Mesenchymal stem cell (in vitro differentiated cells and primary cell): ENCODE measurements at regions not wholly inside any gene's neighbourhood (a gene's known extent, or its start where the extent isn't known, plus 50 kb on each side); places are given as distances from the start of the nearest gene placed in this dataset.

Experiments
- DNase-seq: peaks from one replicate; pipeline ENCODE4 v3.0.0-alpha.2; 2013
- H2AFZ ChIP-seq: one replicate; pipeline ENCODE4 v1.6.1; 2013; ENCODE audit warnings: low read depth, mild to moderate bottlenecking, control low read depth, inconsistent platforms, low read length, moderate library complexity
- H2AK5ac ChIP-seq: 2 replicates; pipeline ENCODE4 v1.6.1; 2013; ENCODE audit warnings: low read length, moderate library complexity, mild to moderate bottlenecking, inconsistent platforms; ENCODE audit not compliant: severe bottlenecking
- H2BK120ac ChIP-seq: one replicate; pipeline ENCODE4 v1.6.1; 2013; ENCODE audit warnings: low read depth, mild to moderate bottlenecking, inconsistent platforms, low read length, moderate library complexity
- H2BK12ac ChIP-seq, 2 experiments: one replicate each; pipeline ENCODE4 v1.6.1; 2013; ENCODE audit warnings: inconsistent platforms in 2 of 2, low read length in 2 of 2, mild to moderate bottlenecking in 2 of 2, moderate library complexity in 2 of 2, control low read depth in 1 of 2
- H2BK15ac ChIP-seq: one replicate; pipeline ENCODE4 v1.6.1; 2013; ENCODE audit warnings: mild to moderate bottlenecking, low read depth, inconsistent platforms; ENCODE audit not compliant: poor library complexity, severe bottlenecking
- H2BK5ac ChIP-seq: 2 replicates; pipeline ENCODE4 v1.6.1; 2013; ENCODE audit warnings: low read depth, mild to moderate bottlenecking, low read length, control low read depth, inconsistent platforms; ENCODE audit not compliant: poor library complexity, severe bottlenecking
- H3K14ac ChIP-seq, 2 experiments: one replicate each; pipeline ENCODE4 v1.6.1; 2013; ENCODE audit warnings: inconsistent platforms in 2 of 2, low read length in 2 of 2, control low read depth in 1 of 2, mild to moderate bottlenecking in 1 of 2, moderate library complexity in 1 of 2
- H3K18ac ChIP-seq, 2 experiments: one replicate each; pipeline ENCODE4 v1.6.1; 2013; ENCODE audit warnings: inconsistent platforms in 2 of 2, low read length in 2 of 2, control low read depth in 1 of 2, low read depth in 1 of 2, mild to moderate bottlenecking in 1 of 2
- H3K23ac ChIP-seq, 2 experiments: one replicate each; pipeline ENCODE4 v1.6.1; 2013; ENCODE audit warnings: inconsistent platforms in 2 of 2, low read length in 2 of 2, mild to moderate bottlenecking in 2 of 2, moderate library complexity in 2 of 2, control low read depth in 1 of 2
- H3K27ac ChIP-seq: 2 replicates; pipeline ENCODE4 v1.5.1; 2013; ENCODE audit warnings: mild to moderate bottlenecking, moderate library complexity, low read length, control low read depth, inconsistent platforms; ENCODE audit not compliant: poor library complexity, severe bottlenecking
- H3K27me3 ChIP-seq, 2 experiments: 2 replicates each; pipeline versions ENCODE4 v1.6.1 to v1.7.0; 2013; ENCODE audit warnings: low read length in 2 of 2, mild to moderate bottlenecking in 2 of 2, moderate library complexity in 2 of 2, control low read depth in 1 of 2, inconsistent platforms in 1 of 2; ENCODE audit not compliant: control insufficient read depth in 1 of 2, insufficient read depth in 1 of 2
- H3K36me3 ChIP-seq, 2 experiments: 2 replicates each; pipeline versions ENCODE4 v1.6.1 to v1.7.0; 2013; ENCODE audit warnings: low read length in 2 of 2, control low read depth in 1 of 2, inconsistent platforms in 1 of 2, low read depth in 1 of 2, mild to moderate bottlenecking in 1 of 2; ENCODE audit not compliant: insufficient read depth in 2 of 2, control insufficient read depth in 1 of 2
- H3K4ac ChIP-seq, 2 experiments: one replicate each; pipeline ENCODE4 v1.6.1; 2013; ENCODE audit warnings: inconsistent platforms in 2 of 2, low read length in 2 of 2, mild to moderate bottlenecking in 2 of 2, moderate library complexity in 2 of 2, control low read depth in 1 of 2, low read depth in 1 of 2
- H3K4me1 ChIP-seq: 2 replicates; pipeline ENCODE4 v1.6.1; 2013; ENCODE audit warnings: low read depth, low read length, control low read depth; ENCODE audit not compliant: control insufficient read depth, insufficient read depth
- H3K4me2 ChIP-seq: 2 replicates; pipeline ENCODE4 v1.6.1; 2013; ENCODE audit warnings: low read length, mild to moderate bottlenecking, inconsistent platforms; ENCODE audit not compliant: poor library complexity, severe bottlenecking
- H3K4me3 ChIP-seq, 2 experiments: 2 replicates each; pipeline versions ENCODE4 v1.5.1 to v1.7.0; 2013; ENCODE audit warnings: low read length in 2 of 2, mild to moderate bottlenecking in 2 of 2, control low read depth in 1 of 2, low read depth in 1 of 2; ENCODE audit not compliant: insufficient read depth in 1 of 2
- H3K79me1 ChIP-seq: replicated peaks from 2 replicates; pipeline ENCODE4 v1.6.1; 2013; ENCODE audit warnings: mild to moderate bottlenecking, control low read depth, low read length, inconsistent platforms; ENCODE audit not compliant: poor library complexity, severe bottlenecking
- H3K9ac ChIP-seq: 2 replicates; pipeline ENCODE4 v1.7.0; 2013; ENCODE audit warnings: mild to moderate bottlenecking, low read length, moderate library complexity
- H3K9me3 ChIP-seq: 2 replicates; pipeline ENCODE4 v1.7.0; 2013; ENCODE audit warnings: mild to moderate bottlenecking, low read length; ENCODE audit not compliant: control insufficient read depth
- H4K8ac ChIP-seq: one replicate; pipeline ENCODE4 v1.6.1; 2013; ENCODE audit warnings: inconsistent platforms, mild to moderate bottlenecking, low read length, moderate library complexity
- H4K91ac ChIP-seq: one replicate; pipeline ENCODE4 v1.6.1; 2013; ENCODE audit warnings: mild to moderate bottlenecking, low read length, inconsistent platforms
- WGBS: methylation state at CpG from one replicate; pipeline ENCODE4 v1.1.7; 2013; ENCODE audit warnings: mixed read lengths; 5-methylcytosine and 5-hydroxymethylcytosine counted together

DNA sequence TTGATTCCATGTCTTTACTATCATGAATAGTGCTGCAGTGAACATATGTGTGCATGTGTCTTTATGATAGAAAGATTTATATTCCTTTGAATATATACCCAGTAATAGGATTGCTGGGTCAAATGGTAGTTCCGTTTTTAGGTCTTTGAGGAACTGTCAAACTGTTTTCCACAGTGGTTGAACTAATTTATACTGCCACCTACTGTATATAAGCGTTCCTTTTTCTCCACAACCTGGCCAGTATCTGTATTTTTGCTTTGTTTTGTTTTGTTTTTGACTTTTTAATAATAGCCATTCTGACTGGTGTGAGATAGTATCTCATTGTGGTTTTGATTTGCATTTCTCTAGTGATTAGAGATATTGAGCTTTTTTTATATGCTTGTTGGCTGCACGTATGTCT lies 641.6 kb downstream of the SUCLG1 start:
- H3K4me3 ChIP-seq, result no peak overlapping the region
- no peak overlapping the region for H3K4ac ChIP-seq

DNA sequence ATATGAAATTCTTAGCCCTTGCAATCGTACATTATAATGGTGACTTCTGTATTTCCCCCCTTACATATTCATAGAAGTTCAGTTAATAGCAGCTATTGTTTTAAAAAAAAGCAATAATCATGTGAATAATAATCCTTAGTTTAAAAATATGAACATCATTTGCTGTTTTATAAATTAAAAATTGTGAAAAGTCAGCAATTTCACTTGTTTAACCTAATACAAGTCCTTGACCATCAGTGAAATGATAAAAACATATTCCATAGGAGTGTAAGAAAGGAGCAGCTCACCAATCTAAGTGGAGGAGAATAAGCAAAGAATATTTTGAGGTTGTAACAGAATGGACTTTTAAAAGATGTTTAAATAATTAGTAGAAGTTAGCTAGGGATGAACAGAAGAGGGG lies 650.2 kb downstream of the SUCLG1 start:
- Histone ChIP-seq H3K27me3 (no peaks in the 10 kb centered on the region), H3K4me3 (no peak overlapping the region), H3K36me3 (no peaks in the 10 kb centered on the region), H3K23ac (no peak overlapping the region), H3K18ac (no peak overlapping the region), H2BK15ac (no peak overlapping the region), H2AK5ac (no peak overlapping the region), H3K4me1 (no peaks in the 10 kb centered on the region), H2BK5ac (no peak overlapping the region), H3K14ac (no peak overlapping the region), H3K4ac (no peak overlapping the region), H3K9ac (no peak overlapping the region), H2BK12ac (no peak overlapping the region), H3K27ac (no peak overlapping the region), H2AFZ (no peak overlapping the region), H3K79me1 (no peaks in the 10 kb centered on the region), H4K8ac (no peak overlapping the region), H3K4me2 (no peak overlapping the region), H2BK120ac (no peak overlapping the region), H3K9me3 (no peaks in the 10 kb centered on the region), H4K91ac (no peak overlapping the region)
- no CpG with 5 or more reads among the region's 1 CpG for WGBS
- no peak for DNase-seq

More for the DNA sequence above, 641.6 kb downstream of the SUCLG1 start:
- H3K23ac ChIP-seq, result no peak overlapping the region
- H2BK12ac ChIP-seq, result no peak overlapping the region
- H4K8ac ChIP-seq, result no peak overlapping the region
- no peak overlapping the region for H2AFZ ChIP-seq
- no peak overlapping the region for H2BK120ac ChIP-seq
- H3K36me3 ChIP-seq, result no peaks in the 10 kb centered on the region
- H3K9ac ChIP-seq, result no peak overlapping the region
- no peak overlapping the region for H3K4me2 ChIP-seq
- H2AK5ac ChIP-seq, result no peak overlapping the region
- no peak for DNase-seq
- no peak overlapping the region for H3K18ac ChIP-seq
- no peaks in the 10 kb centered on the region for H3K79me1 ChIP-seq
- no peak overlapping the region for H3K14ac ChIP-seq
- WGBS, result 54% methylated on average over 1 of the region's 3 CpGs
- H3K27ac ChIP-seq, result no peak overlapping the region
- no peaks in the 10 kb centered on the region for H3K9me3 ChIP-seq
- H3K27me3 ChIP-seq, result no peaks in the 10 kb centered on the region
- H2BK15ac ChIP-seq, result no peak overlapping the region
- H4K91ac ChIP-seq, result no peak overlapping the region
- no peak overlapping the region for H2BK5ac ChIP-seq
- no peaks in the 10 kb centered on the region for H3K4me1 ChIP-seq

DNA sequence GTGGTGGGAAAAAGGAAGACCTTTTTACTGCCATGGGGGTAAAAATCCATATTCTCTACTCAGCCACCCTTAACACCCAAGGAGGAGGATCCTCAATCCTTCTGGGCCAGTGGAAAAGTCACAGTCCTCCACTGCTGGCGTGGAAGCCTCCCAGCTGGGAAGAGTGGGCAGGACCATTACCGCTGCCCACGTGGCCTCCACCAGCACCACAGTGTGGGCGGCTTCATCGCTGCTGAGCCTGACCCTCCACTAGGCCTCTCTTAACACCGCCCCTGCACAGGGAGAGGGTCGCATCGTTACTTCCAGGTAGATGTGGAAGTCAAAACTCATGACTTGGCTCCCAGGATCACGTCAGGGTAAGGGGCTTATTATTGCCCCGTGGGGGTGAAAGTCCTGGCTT lies 656.5 kb downstream of the SUCLG1 start:
- H3K27ac ChIP-seq, result no peak overlapping the region
- 90% methylated on average over 10 of the region's 10 CpGs for WGBS

DNA sequence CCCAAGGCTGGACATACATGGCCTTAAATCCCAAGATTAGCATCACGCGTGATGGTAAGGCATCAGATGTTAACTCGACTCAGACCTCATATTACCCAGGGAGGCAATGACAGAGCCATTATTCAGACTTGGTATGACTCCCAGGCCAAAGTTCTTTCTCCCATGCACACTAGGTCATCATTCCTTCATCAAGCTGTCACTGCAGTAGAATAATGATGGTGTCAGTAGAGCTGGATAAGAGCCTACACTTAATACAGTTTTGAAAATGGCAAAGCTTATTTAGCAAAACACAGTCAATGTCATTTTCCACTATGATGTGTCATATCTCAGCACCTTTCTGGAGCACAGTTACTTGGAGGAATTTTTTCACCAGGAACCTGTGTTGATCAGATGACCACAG lies 663.3 kb downstream of the SUCLG1 start:
- Histone ChIP-seq H3K9me3 (no peaks in the 10 kb centered on the region), H2BK5ac (no peak overlapping the region), H2BK12ac (no peak overlapping the region), H3K4me2 (no peak overlapping the region), H2BK120ac (no peak overlapping the region), H2AFZ (no peak overlapping the region), H2AK5ac (no peak overlapping the region), H3K27ac (no peak overlapping the region), H3K14ac (no peak overlapping the region), H4K8ac (no peak overlapping the region), H3K4me3 (no peak overlapping the region), H3K18ac (no peak overlapping the region), H3K23ac (no peak overlapping the region), H3K4ac (no peak overlapping the region), H3K36me3 (no peaks in the 10 kb centered on the region), H4K91ac (no peak overlapping the region), H2BK15ac (no peak overlapping the region), H3K9ac (no peak overlapping the region), H3K4me1 (no peaks in the 10 kb centered on the region), H3K79me1 (no peaks in the 10 kb centered on the region), H3K27me3 (no peaks in the 10 kb centered on the region)
- no peak for DNase-seq
- 61% methylated on average over 3 of the region's 3 CpGs for WGBS

More for the DNA sequence above, 656.5 kb downstream of the SUCLG1 start:
- Histone ChIP-seq H3K4ac (no peak overlapping the region), H2BK120ac (no peak overlapping the region), H2AK5ac (no peak overlapping the region), H3K9ac (no peak overlapping the region), H3K4me3 (no peak overlapping the region), H2AFZ (no peak overlapping the region), H3K4me1 (no peaks in the 10 kb centered on the region), H3K14ac (no peak overlapping the region), H3K27me3 (no peaks in the 10 kb centered on the region), H3K23ac (no peak overlapping the region), H3K4me2 (no peak overlapping the region), H3K9me3 (no peaks in the 10 kb centered on the region), H3K79me1 (no peaks in the 10 kb centered on the region), H4K8ac (no peak overlapping the region), H2BK12ac (no peak overlapping the region), H3K36me3 (no peaks in the 10 kb centered on the region), H4K91ac (no peak overlapping the region), H2BK15ac (no peak overlapping the region), H2BK5ac (no peak overlapping the region), H3K18ac (no peak overlapping the region)
- no peak for DNase-seq
